ENCODE measurements at regions not wholly inside any gene's neighbourhood (a gene's known extent, or its start where the extent isn't known, plus 50 kb on each side); places are given as distances from the start of the nearest gene placed in this dataset.
"Not testable (repeated sequence)": the region's sequence is repeated elsewhere in the genome, so short reads cannot be mapped to it uniquely, and the experiment has no call there.

GRCh38 chr1:38775175-38775845 is 84.3 kb downstream of the RRAGC start:
- H3K4me3 ChIP-seq (ENCODE audit: low read depth, low read length): no peak overlapping the region
- H3K27ac ChIP-seq (ENCODE audit: low read depth): no peak overlapping the region
- 72% methylated on average over 9 of the region's 9 CpGs for WGBS
- no peaks in the 10 kb centered on the region for H3K4me1 ChIP-seq (ENCODE audit: insufficient read depth)
- no peak for DNase-seq (ENCODE audit: extremely low spot score)
- H3K36me3 ChIP-seq (ENCODE audit: insufficient read depth): no peaks in the 10 kb centered on the region

GRCh38 chr1:38773483-38773882 is 86.1 kb downstream of the RRAGC start:
- Histone ChIP-seq H3K36me3 (ENCODE audit: insufficient read depth) (no peaks in the 10 kb centered on the region), H3K27ac (ENCODE audit: low read depth) (no peak overlapping the region), H3K4me1 (ENCODE audit: insufficient read depth) (no peaks in the 10 kb centered on the region), H3K4me3 (ENCODE audit: low read depth, low read length) (no peak overlapping the region)
- DNase-seq (ENCODE audit: extremely low spot score): no peak
- WGBS: 58% methylated on average over 2 of the region's 2 CpGs

- Histone ChIP-seq H3K4me1 (ENCODE audit: insufficient read depth) (no peaks in the 10 kb centered on the region), H3K4me3 (ENCODE audit: low read depth, low read length) (no peak overlapping the region), H3K36me3 (ENCODE audit: insufficient read depth) (no peaks in the 10 kb centered on the region), H3K27ac (ENCODE audit: low read depth) (no peak overlapping the region)
- DNase-seq (ENCODE audit: extremely low spot score): no peak
- WGBS: 51% methylated on average over 3 of the region's 3 CpGs
These were observed 86.6 kb downstream of the RRAGC start for GRCh38 chr1:38772953-38773352.

GRCh38 chr1:38772026-38772425 is 87.5 kb downstream of the RRAGC start:
- H3K4me3 ChIP-seq (ENCODE audit: low read depth, low read length): no peak overlapping the region
- WGBS: 36% methylated on average over 4 of the region's 4 CpGs
- DNase-seq (ENCODE audit: extremely low spot score): no peak
- H3K27ac ChIP-seq (ENCODE audit: low read depth): no peak overlapping the region
- no peaks in the 10 kb centered on the region for H3K36me3 ChIP-seq (ENCODE audit: insufficient read depth)
- no peaks in the 10 kb centered on the region for H3K4me1 ChIP-seq (ENCODE audit: insufficient read depth)

- not testable (repeated sequence) for H3K27ac ChIP-seq (ENCODE audit: low read depth); DNase-seq (ENCODE audit: extremely low spot score); H3K4me3 ChIP-seq (ENCODE audit: low read depth, low read length); H3K36me3 ChIP-seq (ENCODE audit: insufficient read depth); H3K4me1 ChIP-seq (ENCODE audit: insufficient read depth)
- WGBS: 91% methylated on average over 3 of the region's 5 CpGs
These were observed 88.9 kb downstream of the RRAGC start for GRCh38 chr1:38770516-38771173.

GRCh38 chr1:38766125-38766524 is 93.4 kb downstream of the RRAGC start:
- no peak for DNase-seq (ENCODE audit: extremely low spot score)
- H3K36me3 ChIP-seq (ENCODE audit: insufficient read depth): no peaks in the 10 kb centered on the region
- no peak overlapping the region for H3K27ac ChIP-seq (ENCODE audit: low read depth)
- H3K4me3 ChIP-seq (ENCODE audit: low read depth, low read length): no peak overlapping the region
- no peaks in the 10 kb centered on the region for H3K4me1 ChIP-seq (ENCODE audit: insufficient read depth)
- 79% methylated on average over 7 of the region's 7 CpGs for WGBS

- no peak for DNase-seq (ENCODE audit: extremely low spot score)
- WGBS: 75% methylated on average over 6 of the region's 6 CpGs
- Histone ChIP-seq H3K36me3 (ENCODE audit: insufficient read depth) (no peaks in the 10 kb centered on the region), H3K27ac (ENCODE audit: low read depth) (no peak overlapping the region), H3K4me1 (ENCODE audit: insufficient read depth) (no peaks in the 10 kb centered on the region), H3K4me3 (ENCODE audit: low read depth, low read length) (no peak overlapping the region)
These were observed 96.5 kb downstream of the RRAGC start for GRCh38 chr1:38763121-38763520.

GRCh38 chr1:38760562-38760961 is 99.0 kb downstream of the RRAGC start:
- H3K36me3 ChIP-seq (ENCODE audit: insufficient read depth): no peaks in the 10 kb centered on the region
- no peak for DNase-seq (ENCODE audit: extremely low spot score)
- H3K4me3 ChIP-seq (ENCODE audit: low read depth, low read length): no peak overlapping the region
- no peak overlapping the region for H3K27ac ChIP-seq (ENCODE audit: low read depth)
- 77% methylated on average over 2 of the region's 2 CpGs for WGBS
- H3K4me1 ChIP-seq (ENCODE audit: insufficient read depth): no peaks in the 10 kb centered on the region

- Histone ChIP-seq H3K36me3 (ENCODE audit: insufficient read depth) (no peaks in the 10 kb centered on the region), H3K4me1 (ENCODE audit: insufficient read depth) (no peaks in the 10 kb centered on the region), H3K4me3 (ENCODE audit: low read depth, low read length) (no peak overlapping the region), H3K27ac (ENCODE audit: low read depth) (no peak overlapping the region)
- no peak for DNase-seq (ENCODE audit: extremely low spot score)
- WGBS: 25% methylated on average over 5 of the region's 5 CpGs
These were observed 100.8 kb downstream of the RRAGC start for GRCh38 chr1:38758820-38759219.

- Histone ChIP-seq H3K4me3 (ENCODE audit: low read depth, low read length) (no peak overlapping the region), H3K27ac (ENCODE audit: low read depth) (no peak overlapping the region), H3K36me3 (ENCODE audit: insufficient read depth) (no peaks in the 10 kb centered on the region), H3K4me1 (ENCODE audit: insufficient read depth) (peaks cover 1% of the 10 kb centered on the region)
- no peak for DNase-seq (ENCODE audit: extremely low spot score)
- WGBS: 32% methylated on average over 16 of the region's 16 CpGs
These were observed 112.5 kb downstream of the RRAGC start for GRCh38 chr1:38746941-38747600.

- peaks cover 1% of the 10 kb centered on the region for H3K4me1 ChIP-seq (ENCODE audit: insufficient read depth)
- DNase-seq (ENCODE audit: extremely low spot score): no peak
- no peaks in the 10 kb centered on the region for H3K36me3 ChIP-seq (ENCODE audit: insufficient read depth)
- H3K27ac ChIP-seq (ENCODE audit: low read depth): no peak overlapping the region
- 48% methylated on average over 6 of the region's 6 CpGs for WGBS
- no peak overlapping the region for H3K4me3 ChIP-seq (ENCODE audit: low read depth, low read length)
These were observed 113.1 kb downstream of the RRAGC start for GRCh38 chr1:38746402-38746935.

- no peak overlapping the region for H3K4me3 ChIP-seq (ENCODE audit: low read depth, low read length)
- DNase-seq (ENCODE audit: extremely low spot score): no peak
- H3K4me1 ChIP-seq (ENCODE audit: insufficient read depth): peaks cover 1% of the 10 kb centered on the region
- H3K36me3 ChIP-seq (ENCODE audit: insufficient read depth): no peaks in the 10 kb centered on the region
- no peak overlapping the region for H3K27ac ChIP-seq (ENCODE audit: low read depth)
- WGBS: 88% methylated on average over 9 of the region's 9 CpGs
These were observed 113.8 kb downstream of the RRAGC start for GRCh38 chr1:38745476-38746401.

Data from urinary bladder (tissue), 3 donors.